Heart left ventricle (tissue), 16 donors: ENCODE measurements at regions not wholly inside any gene's neighbourhood (a gene's known extent, or its start where the extent isn't known, plus 50 kb on each side); places are given as distances from the start of the nearest gene placed in this dataset.
A peak's percentile ranks its signal among the peaks of the same experiment; 100 is the strongest.

ENCODE experiments used
- ATAC-seq, 4 donors: fragments of 200-7000 bp; cut with Tn5 transposase; one replicate each; pipeline ENCODE4 v1.9.1; 2020 to 2022; ENCODE audit warnings: moderate library complexity in 4 of 4, mild to moderate bottlenecking in 3 of 4, moderate number of reproducible peaks in 1 of 4
- DNase-seq, 5 donors: peaks; one replicate each; pipeline ENCODE4 v3.0.0-alpha.2; 2020
- H3K27ac ChIP-seq, 12 donors: fragments of 200-600 bp; sonication (generic) in 4 of 12; one replicate each; pipeline versions ENCODE4 v1.5.0 to v1.8.0; 2016 to 2022; ENCODE audit warnings: mild to moderate bottlenecking in 2 of 12
- H3K27me3 ChIP-seq, 9 donors: fragments of 200-600 bp; sonication (generic) in 2 of 9; one replicate each; pipeline versions ENCODE4 v1.5.1 to v1.8.0; 2016 to 2022; ENCODE audit warnings: mild to moderate bottlenecking in 3 of 9
- H3K36me3 ChIP-seq, 9 donors: fragments of 200-600 bp; sonication (generic) in 2 of 9; one replicate each; pipeline versions ENCODE4 v1.5.0 to v1.8.0; 2018 to 2022; ENCODE audit warnings: mild to moderate bottlenecking in 2 of 9
- H3K4me1 ChIP-seq, 12 donors: fragments of 200-600 bp; sonication (generic) in 4 of 12; one replicate each; pipeline versions ENCODE4 v1.5.0 to v1.8.0; 2016 to 2022; ENCODE audit warnings: mild to moderate bottlenecking in 3 of 12
- H3K4me3 ChIP-seq, 12 donors: fragments of 200-600 bp; sonication (generic) in 4 of 12; one replicate each; pipeline versions ENCODE4 v1.5.0 to v1.8.0; 2017 to 2022; ENCODE audit warnings: mild to moderate bottlenecking in 9 of 12, moderate library complexity in 4 of 12
- H3K9me3 ChIP-seq, 12 donors: fragments of 200-600 bp; sonication (generic) in 4 of 12; one replicate each; pipeline versions ENCODE4 v1.5.0 to v1.8.0; 2016 to 2022; ENCODE audit warnings: mild to moderate bottlenecking in 1 of 12
- POLR2A ChIP-seq, 2 donors: fragments of 450-650 bp; IDR thresholded peaks; one replicate each; pipeline ENCODE4 v1.6.1; 2017; ENCODE audit warnings: antibody characterized with exemption in 2 of 2, mild to moderate bottlenecking in 2 of 2, moderate library complexity in 2 of 2
- WGBS, 4 donors: extraction: QIAGEN DNeasy Blood & Tissue Kit in 2 of 4; methylation state at CpG; one replicate each; pipeline versions ENCODE4 v1.1.5 to v1.1.7; 2013 to 2018; 5-methylcytosine and 5-hydroxymethylcytosine counted together
- intact Hi-C, 10 donors: fragments of 100-400 bp; cut with DNase I; formaldehyde crosslinking; loops; one replicate each; pipeline versions ENCODE4 v1.11.1 to v1.14.2; 2022
- TF ChIP-seq, protein P1 (sequence below), 12 donors: fragments of 200-600 bp; sonication (generic) in 4 of 12; IDR thresholded peaks; one replicate each; pipeline versions ENCODE4 v1.5.0 to v1.8.0; 2018 to 2022; ENCODE audit warnings: antibody characterized with exemption in 12 of 12, mild to moderate bottlenecking in 5 of 12
- donor health status: ischemic (EF 13 %, LVEDD 7.1; RV severe dilation, severe dysfunction).
- donor health status: healthy with polysubstance abuse.
- donor health status: DM: no; HTN: yes; CAD: no.
- donor health status: DM: no; HTN: no; CAD: no.
- donor health status: ischemic (EF 25% LVEDD 6.9; RV normal size, moderate dysfunction).
- donor health status: ischemic (EF 25% LVEDD 5.7; RV mildly dilated, moderate dysfunction).
- donor health status: healthy.
- donor health status: DM: yes; HTN: yes; CAD: no.
- donor health status: ischemic (EF 35%, LVEDD 5.7; RV mildly dilated, moderate dysfunction).
- donor health status: nonischemic (EF 11% LVEDD 7.7; RV severe dilation, severe dysfunction).
- donor health status: DM: yes; HTN: yes; CAD: no.
- donor health status: PGD.
- donor health status: ischemic (EF 29% LVEDD 5.4; RV normal size, mild dysfunction).
- donor health status: nonischemic (EF 23%, LVEDD 6.1; RV moderate dilation, normal function).

DNA sequence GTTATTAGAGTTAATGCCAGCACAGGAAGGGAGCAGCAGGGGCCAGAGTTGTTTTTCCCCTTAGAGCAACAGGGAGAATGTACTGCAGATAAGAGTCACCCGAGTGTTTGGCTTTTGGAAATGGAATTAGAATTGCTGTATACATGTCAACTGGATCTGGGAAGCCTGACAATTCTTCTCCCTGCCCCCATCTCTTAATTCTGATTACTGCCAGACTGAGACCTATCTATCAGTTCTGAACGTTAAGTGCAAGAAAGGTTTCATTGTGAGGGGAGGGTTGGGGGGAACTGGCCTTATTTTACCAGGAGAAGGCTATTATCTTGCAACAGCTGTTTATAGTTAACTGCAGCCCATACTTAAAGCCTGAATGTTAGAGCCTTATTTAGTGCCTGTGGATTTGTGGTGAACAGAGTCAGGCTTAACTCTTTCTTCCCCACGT is 424.5 kb upstream of the CDH11 start:
- no peak overlapping the region for H3K4me3 ChIP-seq
- H3K9me3 ChIP-seq = peaks cover 0 to 7% (median 0%) of the 10 kb centered on the region in 12 donors
- ATAC-seq = peak in 3 of 4 donors; percentile 31 to 64 (median 63)
- no peaks in the 10 kb centered on the region for H3K36me3 ChIP-seq
- no peak for TF ChIP-seq POLR2A (IDR thresholded peaks at IDR 0.05)
- TF ChIP-seq, protein P1, sequence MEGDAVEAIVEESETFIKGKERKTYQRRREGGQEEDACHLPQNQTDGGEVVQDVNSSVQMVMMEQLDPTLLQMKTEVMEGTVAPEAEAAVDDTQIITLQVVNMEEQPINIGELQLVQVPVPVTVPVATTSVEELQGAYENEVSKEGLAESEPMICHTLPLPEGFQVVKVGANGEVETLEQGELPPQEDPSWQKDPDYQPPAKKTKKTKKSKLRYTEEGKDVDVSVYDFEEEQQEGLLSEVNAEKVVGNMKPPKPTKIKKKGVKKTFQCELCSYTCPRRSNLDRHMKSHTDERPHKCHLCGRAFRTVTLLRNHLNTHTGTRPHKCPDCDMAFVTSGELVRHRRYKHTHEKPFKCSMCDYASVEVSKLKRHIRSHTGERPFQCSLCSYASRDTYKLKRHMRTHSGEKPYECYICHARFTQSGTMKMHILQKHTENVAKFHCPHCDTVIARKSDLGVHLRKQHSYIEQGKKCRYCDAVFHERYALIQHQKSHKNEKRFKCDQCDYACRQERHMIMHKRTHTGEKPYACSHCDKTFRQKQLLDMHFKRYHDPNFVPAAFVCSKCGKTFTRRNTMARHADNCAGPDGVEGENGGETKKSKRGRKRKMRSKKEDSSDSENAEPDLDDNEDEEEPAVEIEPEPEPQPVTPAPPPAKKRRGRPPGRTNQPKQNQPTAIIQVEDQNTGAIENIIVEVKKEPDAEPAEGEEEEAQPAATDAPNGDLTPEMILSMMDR (IDR thresholded peaks at IDR 0.05) = no peak
- H3K27me3 ChIP-seq = no peaks in the 10 kb centered on the region
- 1 to 10% (median 3%) methylated on average over 3 of the region's 3 CpGs for WGBS, 4 donors
- peaks cover 0 to 37% (median 10%) of the 10 kb centered on the region in 12 donors for H3K4me1 ChIP-seq
- DNase-seq = no peak
- no peak overlapping the region for H3K27ac ChIP-seq
- intact Hi-C loops = no loop called here

DNA sequence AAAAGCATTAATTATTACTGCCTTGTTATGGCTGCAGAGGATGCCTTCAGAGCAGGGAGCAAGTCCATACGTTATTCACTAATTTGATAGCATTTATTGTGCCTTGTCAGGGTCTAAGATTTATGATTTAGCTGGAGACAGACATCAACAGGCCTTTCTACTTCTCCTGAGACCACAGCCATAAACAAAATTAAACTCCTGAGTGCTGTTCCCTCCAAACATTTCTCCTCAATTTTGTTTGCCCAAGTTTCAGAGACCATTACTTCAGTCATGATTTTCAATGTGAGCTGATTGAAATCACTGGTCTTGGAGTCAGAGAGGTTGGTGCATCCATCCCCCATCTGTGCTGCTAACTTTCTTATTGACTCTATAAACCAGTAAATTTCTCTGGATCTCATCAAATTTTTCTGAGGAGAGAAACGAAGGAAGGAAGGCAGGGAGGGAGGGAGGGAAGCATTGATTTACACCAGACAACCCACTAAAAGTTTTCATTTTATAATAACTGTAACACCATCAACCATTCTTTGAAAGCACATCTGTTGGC is 423.6 kb upstream of the CDH11 start:
- Histone ChIP-seq H3K27me3 (no peaks in the 10 kb centered on the region), H3K27ac (no peak overlapping the region), H3K4me3 (no peak overlapping the region), H3K9me3 (peaks cover 0 to 2% (median 0%) of the 10 kb centered on the region in 12 donors), H3K36me3 (no peaks in the 10 kb centered on the region), H3K4me1 (peaks cover 0 to 37% (median 10%) of the 10 kb centered on the region in 12 donors)
- TF ChIP-seq, protein P1 (IDR thresholded peaks at IDR 0.05) = no peak
- TF ChIP-seq POLR2A (IDR thresholded peaks at IDR 0.05) = no peak
- WGBS, 4 donors = 68 to 73% (median 69%) methylated on average over 2 of the region's 2 CpGs
- DNase-seq = no peak
- no peak for ATAC-seq
- intact Hi-C loops = no loop called here

DNA sequence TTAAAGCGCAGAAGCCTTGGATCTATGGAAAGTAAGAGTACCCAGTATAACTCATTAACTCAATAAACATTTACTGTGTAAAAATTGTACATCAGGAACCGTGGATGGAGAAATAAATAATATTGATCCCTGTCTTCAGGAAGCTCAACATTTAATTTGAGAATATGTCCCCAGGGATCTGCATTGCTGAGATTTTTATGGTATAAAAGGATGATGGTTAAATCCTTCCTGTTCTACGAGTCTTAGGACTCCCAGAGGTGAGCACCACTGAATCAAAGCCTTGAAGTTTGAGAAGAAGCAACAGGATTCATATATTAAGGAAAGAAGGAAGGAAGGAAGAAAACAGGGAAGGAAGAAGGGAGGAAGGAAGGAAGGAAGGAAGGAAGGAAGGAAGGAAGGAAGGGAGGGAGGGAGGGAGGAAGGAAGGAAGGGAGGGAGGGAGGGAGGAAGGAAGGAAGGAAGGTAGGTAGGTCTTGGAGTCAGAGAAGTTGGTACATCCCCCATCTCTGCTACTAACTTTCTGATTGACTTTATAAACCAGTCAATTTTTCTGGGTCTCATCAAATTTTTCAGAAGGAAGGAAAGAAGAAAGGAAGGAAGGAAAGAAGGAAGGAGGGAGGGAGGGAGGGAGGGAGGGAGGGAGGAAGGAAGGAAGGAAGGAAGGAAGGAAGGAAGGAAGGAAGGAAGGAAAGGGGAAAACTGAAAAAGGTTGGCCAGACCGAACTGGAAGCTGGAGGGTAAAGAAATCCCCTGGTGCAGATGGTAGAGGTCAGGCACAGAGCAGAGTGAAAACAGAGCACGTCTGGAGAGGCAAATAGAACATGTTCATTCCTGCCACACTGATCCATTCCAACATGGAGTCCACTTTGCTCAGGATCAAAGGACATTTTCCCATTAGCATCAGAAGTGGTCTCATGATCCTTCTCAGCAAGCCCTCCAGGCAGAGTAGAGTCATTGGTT is 422.2 kb upstream of the CDH11 start:
- WGBS, 4 donors = 80 to 87% (median 85%) methylated on average over 5 of the region's 5 CpGs
- intact Hi-C loops = no loop called here
- H3K4me3 ChIP-seq = no peak overlapping the region
- ATAC-seq (no peak), DNase-seq (no peak)
- TF ChIP-seq POLR2A (IDR thresholded peaks at IDR 0.05) = no peak
- TF ChIP-seq, protein P1 (IDR thresholded peaks at IDR 0.05) = no peak
- H3K27ac ChIP-seq = no peak overlapping the region
- peaks cover 0 to 30% (median 10%) of the 10 kb centered on the region in 12 donors for H3K4me1 ChIP-seq
- H3K9me3 ChIP-seq = no peaks in the 10 kb centered on the region
- no peaks in the 10 kb centered on the region for H3K27me3 ChIP-seq
- no peaks in the 10 kb centered on the region for H3K36me3 ChIP-seq

DNA sequence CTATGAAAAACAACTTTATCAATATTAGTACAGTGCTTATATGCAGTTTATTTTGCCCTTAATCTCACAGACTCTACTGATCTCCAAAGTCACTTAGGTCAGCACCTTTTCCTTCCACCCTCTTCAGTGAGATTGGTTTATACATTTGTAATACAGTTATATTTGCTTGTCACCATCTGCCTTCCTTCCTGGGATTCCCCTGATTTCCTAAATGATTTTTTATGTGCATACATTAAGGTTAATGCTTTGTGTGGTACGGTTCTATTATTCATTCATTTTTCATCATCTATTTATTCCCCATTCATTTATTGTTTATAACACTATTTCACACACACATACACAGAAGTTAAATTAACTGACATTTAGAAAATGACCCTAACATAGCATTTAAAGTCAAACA is 419.8 kb upstream of the CDH11 start:
- intact Hi-C loops = no loop called here
- TF ChIP-seq POLR2A (IDR thresholded peaks at IDR 0.05) = no peak
- TF ChIP-seq, protein P1 (IDR thresholded peaks at IDR 0.05) = no peak
- H3K4me1 ChIP-seq = peaks cover 0 to 9% (median under 1%) of the 10 kb centered on the region in 12 donors
- DNase-seq = no peak
- H3K4me3 ChIP-seq = no peak overlapping the region
- 95 to 98% (median 97%) methylated on average over 1 of the region's 1 CpG for WGBS, 4 donors
- H3K36me3 ChIP-seq = no peaks in the 10 kb centered on the region
- no peaks in the 10 kb centered on the region for H3K27me3 ChIP-seq
- no peak overlapping the region for H3K27ac ChIP-seq
- ATAC-seq = no peak
- no peaks in the 10 kb centered on the region for H3K9me3 ChIP-seq
